OCI-LY3 (cell line): ENCODE measurements at regions not wholly inside any gene's neighbourhood (a gene's known extent, or its start where the extent isn't known, plus 50 kb on each side); places are given as distances from the start of the nearest gene placed in this dataset.

Experiments used
- H2AFZ ChIP-seq: fragments of 200-600, 300-600 bp; shearing (Covaris generic); 2 replicates; pipeline ENCODE4 v1.6.0; 2014; ENCODE audit warnings: antibody characterized with exemption, low read depth, low read length
- H3K27ac ChIP-seq: fragments of 200-600, 300-600 bp; sonication (generic); 2 replicates; pipeline ENCODE4 v1.5.1; 2014; ENCODE audit warnings: mild to moderate bottlenecking, low read length, moderate library complexity, mixed read lengths
- H3K27me3 ChIP-seq: fragments of 200-600, 300-600 bp; sonication (generic); 2 replicates; pipeline ENCODE4 v1.6.1; 2014; ENCODE audit warnings: low read depth, low read length, mixed read lengths
- H3K36me3 ChIP-seq: fragments of 200-600, 300-600 bp; sonication (generic); replicated peaks from 2 replicates; pipeline ENCODE3; 2014; ENCODE audit warnings: low read depth, low read length, mixed read lengths
- H3K4me1 ChIP-seq: fragments of 300-600, 200-600 bp; sonication (generic); 2 replicates; pipeline ENCODE4 v1.6.1; 2014; ENCODE audit warnings: low read length, mixed read lengths
- H3K4me2 ChIP-seq: fragments of 200-600, 300-600 bp; sonication (generic); 2 replicates; pipeline ENCODE4 v1.6.1; 2014; ENCODE audit warnings: low read length, mixed read lengths
- H3K4me3 ChIP-seq: fragments of 300-600, 200-600 bp; sonication (generic); 2 replicates; pipeline ENCODE4 v1.5.1; 2014; ENCODE audit warnings: antibody characterized with exemption, mild to moderate bottlenecking, low read length, moderate library complexity
- H3K79me2 ChIP-seq: fragments of 300-600, 200-600 bp; shearing (Covaris generic); 2 replicates; pipeline ENCODE4 v1.6.1; 2014; ENCODE audit warnings: mild to moderate bottlenecking, low read length, mixed read lengths
- H3K9ac ChIP-seq: fragments of 300-600, 200-600 bp; shearing (Covaris generic); 2 replicates; pipeline ENCODE4 v1.6.0; 2014; ENCODE audit warnings: mild to moderate bottlenecking, low read length, moderate library complexity
- H3K9me3 ChIP-seq: fragments of 200-600, 300-600 bp; shearing (Covaris generic); 2 replicates; pipeline ENCODE4 v1.6.1; 2014; ENCODE audit warnings: low read length, mixed read lengths; ENCODE audit not compliant: insufficient read depth
- H4K20me1 ChIP-seq: fragments of 200-600, 300-600 bp; sonication (generic); 2 replicates; pipeline ENCODE4 v1.6.1; 2016; ENCODE audit warnings: low read length, mixed read lengths; ENCODE audit not compliant: insufficient read depth
- CTCF ChIP-seq: fragments of 200-600, 300-600 bp; sonication (generic); IDR thresholded peaks from 2 replicates; pipeline ENCODE4 v1.5.1; 2014; ENCODE audit warnings: antibody characterized with exemption, low read length, low read depth
- EZH2phosphoT487 ChIP-seq: fragments of 200-600 bp; shearing (Covaris generic); IDR thresholded peaks from 2 replicates; pipeline ENCODE4 v1.6.1; 2018; ENCODE audit warnings: antibody characterized with exemption, mixed run types, low read depth

DNA sequence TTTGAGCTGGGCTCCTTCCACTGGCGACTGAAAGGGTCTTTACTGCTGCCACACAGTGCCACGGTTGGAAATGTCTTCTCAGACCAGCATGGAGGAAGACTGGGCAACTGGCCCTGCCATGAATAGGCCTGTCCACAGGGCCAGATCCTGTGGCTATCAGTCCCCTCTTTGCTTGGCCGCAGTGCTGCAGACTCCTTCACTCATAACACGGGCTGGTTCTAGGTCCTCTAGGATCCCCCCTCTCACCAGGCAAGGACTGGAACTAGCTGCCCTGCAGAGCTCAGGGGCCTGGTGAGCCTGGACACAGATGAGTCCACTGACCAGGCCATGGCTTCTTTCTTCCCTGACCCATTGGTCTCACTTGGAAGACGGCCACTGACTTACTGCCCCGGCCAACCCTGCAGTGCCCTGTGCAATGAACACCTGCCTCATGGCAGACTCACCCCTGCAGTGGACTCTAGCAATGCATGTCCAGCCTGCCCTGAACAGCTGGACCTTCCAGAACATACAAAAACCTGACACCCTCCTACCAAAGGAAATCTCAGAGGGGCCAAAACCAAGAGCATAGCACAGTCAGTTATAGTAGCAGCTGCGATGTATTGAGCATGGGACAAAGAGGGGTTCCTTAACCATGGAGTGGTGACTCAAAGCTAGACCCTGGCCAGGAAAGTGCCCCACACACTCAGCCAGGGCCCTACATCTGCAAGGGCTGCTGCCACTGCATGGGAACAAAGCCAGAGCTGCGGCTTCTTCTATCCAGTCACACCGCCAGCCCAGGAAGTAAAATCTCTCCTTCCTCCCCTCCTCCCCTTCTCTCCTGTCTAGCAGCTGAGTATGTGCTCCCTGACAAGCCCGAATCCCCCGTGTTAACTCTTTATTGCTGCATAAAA is 72.1 kb upstream of the ITGA11 start:
- Histone ChIP-seq H3K27me3 (peaks cover 21% of the 10 kb centered on the region), H3K4me2 (no peak overlapping the region), H3K9ac (no peak overlapping the region), H3K36me3 (no peaks in the 10 kb centered on the region), H3K27ac (no peak overlapping the region), H3K4me3 (no peak overlapping the region), H3K4me1 (no peaks in the 10 kb centered on the region), H3K79me2 (no peaks in the 10 kb centered on the region), H3K9me3 (no peaks in the 10 kb centered on the region), H4K20me1 (no peaks in the 10 kb centered on the region), H2AFZ (no peak overlapping the region)
- TF ChIP-seq CTCF (no peak), EZH2phosphoT487 (no peak)

GRCh38 chr15:68504681-68505170 is 72.8 kb upstream of the ITGA11 start:
- Histone ChIP-seq H3K4me1 (no peaks in the 10 kb centered on the region), H3K27me3 (peaks cover 21% of the 10 kb centered on the region), H4K20me1 (no peaks in the 10 kb centered on the region), H3K36me3 (no peaks in the 10 kb centered on the region), H3K27ac (no peak overlapping the region), H3K9ac (no peak overlapping the region), H3K4me2 (no peak overlapping the region), H3K4me3 (no peak overlapping the region), H3K79me2 (no peaks in the 10 kb centered on the region), H2AFZ (no peak overlapping the region), H3K9me3 (no peaks in the 10 kb centered on the region)
- TF ChIP-seq EZH2phosphoT487 (no peak), CTCF (no peak)

DNA sequence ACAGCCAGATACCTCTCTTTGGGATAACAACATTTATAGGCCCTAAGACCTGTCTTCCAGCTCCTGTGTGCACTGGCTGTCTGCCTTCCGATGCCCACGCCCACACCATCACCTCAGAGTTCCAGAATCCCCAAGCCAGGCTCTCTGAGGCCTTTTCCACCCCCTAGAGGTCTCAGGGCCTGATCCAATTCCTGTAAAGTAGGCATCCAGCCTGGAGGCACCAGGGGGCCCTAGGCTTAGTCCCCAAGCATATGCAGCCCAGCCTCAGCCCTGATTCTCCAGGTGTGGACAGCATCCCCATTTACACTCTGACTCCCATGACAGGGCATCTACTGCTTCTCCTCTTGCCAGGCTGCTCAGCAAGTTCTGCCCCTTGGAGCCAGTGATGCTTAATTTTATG is 72.7 kb upstream of the CORO2B start:
- no peaks in the 10 kb centered on the region for H3K9me3 ChIP-seq
- no peak for TF ChIP-seq CTCF
- TF ChIP-seq EZH2phosphoT487, result no peak
- no peaks in the 10 kb centered on the region for H3K36me3 ChIP-seq
- H4K20me1 ChIP-seq, result no peaks in the 10 kb centered on the region
- no peak overlapping the region for H3K4me3 ChIP-seq
- no peak overlapping the region for H3K9ac ChIP-seq
- no peak overlapping the region for H3K27ac ChIP-seq
- H3K4me1 ChIP-seq, result peaks cover 5% of the 10 kb centered on the region; the same call in 1 of the 2 replicates
- no peak overlapping the region for H3K4me2 ChIP-seq
- no peak overlapping the region for H2AFZ ChIP-seq
- peaks cover 21% of the 10 kb centered on the region for H3K27me3 ChIP-seq
- H3K79me2 ChIP-seq, result no peaks in the 10 kb centered on the region

DNA sequence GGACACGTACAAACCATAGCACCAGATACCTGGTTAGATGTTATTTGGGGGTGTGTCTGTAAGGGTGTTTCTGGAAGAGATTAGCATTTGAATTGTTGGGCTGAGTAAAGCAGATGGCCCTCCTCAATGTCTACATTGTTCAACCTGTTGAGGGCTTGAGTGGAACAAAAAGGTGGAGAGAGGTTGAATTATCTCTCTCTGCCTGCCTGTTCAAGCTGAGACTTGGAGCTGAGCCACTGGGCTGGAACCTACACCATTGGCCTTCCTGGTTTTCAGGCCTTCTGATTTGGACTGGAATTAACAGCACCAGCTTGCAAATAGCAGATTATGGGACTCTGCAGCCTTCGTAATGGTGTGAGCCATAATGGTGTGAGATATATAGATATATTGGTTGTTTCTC is 71.3 kb upstream of the CORO2B start:
- no peak overlapping the region for H3K9ac ChIP-seq
- H2AFZ ChIP-seq, result no peak overlapping the region
- no peak overlapping the region for H3K4me3 ChIP-seq
- peaks cover 5% of the 10 kb centered on the region; the same call in 1 of the 2 replicates for H3K4me1 ChIP-seq
- no peaks in the 10 kb centered on the region for H3K36me3 ChIP-seq
- TF ChIP-seq CTCF (no peak), EZH2phosphoT487 (no peak)
- H3K79me2 ChIP-seq, result no peaks in the 10 kb centered on the region
- H3K4me2 ChIP-seq, result no peak overlapping the region
- peaks cover 29% of the 10 kb centered on the region for H3K27me3 ChIP-seq
- no peak overlapping the region for H3K27ac ChIP-seq
- no peaks in the 10 kb centered on the region for H4K20me1 ChIP-seq
- no peaks in the 10 kb centered on the region for H3K9me3 ChIP-seq
